Stimulated activated memory B cell treated with anti-CD40 and anti-IgM and Interleukin-4, amounts not matched to agents 10 μg/mL and 1 μg/mL and 100 μg/mL, for 72 hours (primary cell): ENCODE measurements at regions not wholly inside any gene's neighbourhood (a gene's known extent, or its start where the extent isn't known, plus 50 kb on each side); places are given as distances from the start of the nearest gene placed in this dataset.

Experiments
- ATAC-seq: fragments of 150-1000 bp; cut with Tn5 transposase; 2 replicates; pipeline ENCODE4 v1.10.0; 2021
- H3K27ac Mint-ChIP-seq: one replicate; pipeline ENCODE4 v1.8.0; 2022; ENCODE audit warnings: mild to moderate bottlenecking, mixed read lengths
- H3K27me3 Mint-ChIP-seq: one replicate; pipeline ENCODE4 v1.8.0; 2022; ENCODE audit warnings: mixed read lengths
- H3K36me3 Mint-ChIP-seq: one replicate; pipeline ENCODE4 v1.8.0; 2022; ENCODE audit warnings: mixed read lengths
- H3K4me1 Mint-ChIP-seq: one replicate; pipeline ENCODE4 v1.8.0; 2022; ENCODE audit warnings: mixed read lengths
- H3K4me3 Mint-ChIP-seq: one replicate; pipeline ENCODE4 v1.8.0; 2022; ENCODE audit warnings: mild to moderate bottlenecking, moderate library complexity, mixed read lengths
- H3K9me3 Mint-ChIP-seq: one replicate; pipeline ENCODE4 v1.8.0; 2022; ENCODE audit warnings: mixed read lengths

DNA sequence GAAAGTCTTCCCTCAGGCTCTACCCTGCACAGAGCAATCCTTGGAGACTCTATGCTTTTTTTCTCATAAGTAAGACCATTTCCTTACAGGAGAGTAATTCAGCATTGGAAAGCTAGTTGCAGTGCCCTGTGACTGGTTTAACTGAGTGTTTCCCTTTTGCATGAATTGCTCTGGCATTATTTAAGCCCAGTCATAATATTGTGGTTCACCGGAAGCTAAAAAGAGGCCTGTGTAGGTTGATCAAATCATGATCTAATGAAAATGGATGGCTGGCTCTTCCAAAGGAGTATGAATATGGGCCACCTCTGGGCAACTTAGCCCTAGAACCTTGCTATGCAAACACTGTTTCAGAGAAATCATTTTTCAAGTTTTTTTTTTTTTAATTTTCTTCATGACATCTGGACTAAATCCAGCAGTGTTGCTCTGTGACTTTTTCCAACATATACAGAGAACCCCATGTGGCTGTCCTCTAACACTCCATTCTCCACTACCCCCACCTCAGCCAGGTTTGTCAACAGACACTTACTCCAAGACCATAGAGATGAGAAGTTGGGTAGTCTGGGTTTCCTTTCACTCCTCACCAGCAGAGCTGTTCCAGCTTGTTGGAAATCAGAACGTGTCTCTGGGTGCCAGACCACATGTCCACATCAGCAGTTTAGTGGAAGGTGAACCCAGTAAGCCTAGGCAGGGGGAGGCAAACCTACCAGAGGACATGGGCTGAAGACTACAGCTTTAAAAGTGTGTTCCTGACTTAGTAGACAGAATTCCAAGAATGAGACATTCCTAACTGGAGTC, 175.2 kb upstream of the SLC14A2 start:
- peaks cover 33% of the 10 kb centered on the region for H3K27me3 Mint-ChIP-seq
- no peaks in the 10 kb centered on the region for H3K4me1 Mint-ChIP-seq
- no peak for ATAC-seq
- H3K9me3 Mint-ChIP-seq = no peaks in the 10 kb centered on the region
- no peak overlapping the region for H3K27ac Mint-ChIP-seq
- no peaks in the 10 kb centered on the region for H3K36me3 Mint-ChIP-seq
- H3K4me3 Mint-ChIP-seq = no peak overlapping the region

DNA sequence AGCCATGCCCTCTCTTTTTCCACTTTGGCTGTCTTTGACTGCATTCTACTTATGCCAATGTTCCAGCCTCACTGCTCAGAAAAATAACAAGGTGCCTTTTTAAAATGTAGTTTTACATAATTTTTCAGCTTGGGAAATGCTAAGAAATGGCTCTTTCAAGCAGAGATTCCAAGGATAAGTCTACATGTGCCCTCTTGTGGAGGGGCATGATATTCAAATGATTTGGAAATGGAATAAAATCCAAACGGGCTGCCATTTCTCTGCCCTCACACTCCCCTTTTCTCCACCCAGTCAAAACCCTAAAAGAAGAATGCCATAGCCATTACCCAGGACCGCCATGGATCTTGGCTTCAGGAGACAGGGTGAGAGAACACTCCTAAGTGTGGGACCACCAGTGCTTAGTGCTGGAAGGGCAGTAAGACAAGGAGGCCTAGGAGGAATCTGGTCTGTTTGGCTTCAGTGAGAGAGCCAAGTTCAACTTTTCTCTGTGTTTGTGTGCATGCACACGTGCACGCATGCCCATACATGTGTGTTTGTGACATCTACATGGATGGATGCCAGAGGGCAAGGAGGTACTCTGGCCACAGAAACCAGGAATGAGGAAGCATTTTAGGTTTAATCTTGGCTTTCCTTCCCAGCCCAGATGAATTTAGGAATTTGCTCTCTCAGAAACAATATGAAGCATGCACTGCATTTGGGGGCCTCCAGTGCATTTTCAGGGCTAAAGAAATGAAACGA, 174.0 kb upstream of the SLC14A2 start:
- no peaks in the 10 kb centered on the region for H3K9me3 Mint-ChIP-seq
- H3K27me3 Mint-ChIP-seq = peaks cover 44% of the 10 kb centered on the region
- no peak overlapping the region for H3K4me3 Mint-ChIP-seq
- ATAC-seq = no peak
- no peaks in the 10 kb centered on the region for H3K36me3 Mint-ChIP-seq
- H3K4me1 Mint-ChIP-seq = no peaks in the 10 kb centered on the region
- no peak overlapping the region for H3K27ac Mint-ChIP-seq

DNA sequence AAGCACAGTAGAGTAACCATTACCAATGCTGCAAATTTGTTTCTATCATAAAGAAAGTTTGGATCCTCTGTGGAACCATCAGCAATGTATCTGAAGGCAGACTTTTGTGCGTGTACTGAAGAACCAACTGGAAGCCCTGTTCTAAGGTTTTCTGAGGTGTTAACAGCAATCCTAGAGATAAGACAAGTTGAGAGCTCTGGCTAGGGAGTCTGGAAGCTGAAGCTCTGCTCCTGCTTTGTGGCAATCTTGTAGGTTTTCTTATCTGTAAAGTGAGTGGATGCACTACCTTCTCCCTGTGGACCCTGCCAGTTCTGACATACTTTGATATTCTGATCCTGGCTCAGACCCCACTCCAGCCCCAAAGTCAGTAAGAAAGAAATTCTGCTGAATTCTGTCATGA, 171.2 kb upstream of the SLC14A2 start:
- H3K27ac Mint-ChIP-seq = no peak overlapping the region
- H3K9me3 Mint-ChIP-seq = no peaks in the 10 kb centered on the region
- H3K4me1 Mint-ChIP-seq = no peaks in the 10 kb centered on the region
- no peak for ATAC-seq
- H3K4me3 Mint-ChIP-seq = no peak overlapping the region
- peaks cover 50% of the 10 kb centered on the region for H3K27me3 Mint-ChIP-seq
- no peaks in the 10 kb centered on the region for H3K36me3 Mint-ChIP-seq

DNA sequence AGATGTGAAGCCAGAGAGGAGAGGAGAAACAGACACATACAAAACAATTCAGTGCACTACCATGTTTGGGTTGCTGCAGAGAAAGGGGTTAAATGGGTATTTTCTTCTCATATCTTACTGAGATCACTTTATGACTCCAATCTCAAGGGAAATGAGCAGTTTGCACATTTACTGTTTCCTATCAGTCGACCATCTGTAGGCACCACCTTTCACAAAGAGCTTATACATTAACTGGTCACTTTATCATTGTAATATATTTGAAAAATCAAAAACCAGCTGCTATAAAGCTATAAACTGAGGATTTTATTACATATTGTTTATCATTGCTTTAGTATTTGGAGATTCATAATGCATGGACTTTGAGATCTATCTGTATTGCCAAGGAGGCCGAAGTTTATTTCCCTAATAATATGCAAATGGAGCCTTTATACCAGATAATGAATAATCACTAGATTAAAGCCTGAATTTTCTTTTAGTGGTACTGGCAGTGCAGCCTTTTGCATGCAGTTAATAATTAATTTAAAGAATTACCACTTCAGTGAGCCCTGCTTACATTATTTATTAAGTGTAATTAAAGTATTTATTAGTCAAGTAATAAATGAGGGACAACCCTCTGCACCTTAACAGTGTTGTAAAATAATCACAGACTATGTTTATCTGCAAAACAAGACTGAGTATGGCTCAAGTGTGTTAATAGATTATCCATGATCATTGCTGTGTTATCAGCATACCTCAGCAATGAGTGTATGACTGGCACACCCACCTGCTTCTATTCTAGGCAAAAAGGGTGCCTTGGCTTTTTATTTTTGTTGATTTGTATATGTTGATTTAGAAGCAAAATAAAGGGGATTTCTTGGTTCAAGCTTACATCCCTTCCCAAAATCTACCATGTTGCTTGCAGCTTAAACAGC, 167.7 kb upstream of the SLC14A2 start:
- Mint-ChIP-seq H3K9me3 (no peaks in the 10 kb centered on the region), H3K36me3 (no peaks in the 10 kb centered on the region), H3K27ac (no peak overlapping the region), H3K27me3 (peaks cover 41% of the 10 kb centered on the region), H3K4me1 (no peaks in the 10 kb centered on the region), H3K4me3 (no peak overlapping the region)
- no peak for ATAC-seq

DNA sequence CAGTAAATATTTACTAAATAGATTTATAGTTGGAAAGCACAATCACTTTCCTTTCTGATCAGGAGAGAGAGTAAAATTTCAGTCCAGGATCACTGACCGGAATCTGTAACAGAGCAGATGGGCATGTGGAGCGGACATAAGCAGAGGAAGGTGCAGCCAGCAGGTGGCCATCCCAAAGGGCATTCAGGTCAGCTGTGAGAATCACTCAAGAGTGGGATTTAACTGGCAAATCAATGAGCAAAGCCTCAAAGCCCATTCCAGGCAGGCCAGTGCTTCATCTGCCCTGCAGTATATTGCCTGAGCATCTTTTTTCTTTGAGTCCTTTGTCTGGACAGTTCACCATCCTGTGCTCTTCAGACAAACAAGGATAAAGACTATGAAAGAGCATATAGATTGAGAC, 166.4 kb upstream of the SLC14A2 start:
- Mint-ChIP-seq H3K36me3 (no peaks in the 10 kb centered on the region), H3K27me3 (peaks cover 31% of the 10 kb centered on the region), H3K9me3 (no peaks in the 10 kb centered on the region), H3K27ac (no peak overlapping the region), H3K4me1 (peaks cover 4% of the 10 kb centered on the region), H3K4me3 (no peak overlapping the region)
- no peak for ATAC-seq

DNA sequence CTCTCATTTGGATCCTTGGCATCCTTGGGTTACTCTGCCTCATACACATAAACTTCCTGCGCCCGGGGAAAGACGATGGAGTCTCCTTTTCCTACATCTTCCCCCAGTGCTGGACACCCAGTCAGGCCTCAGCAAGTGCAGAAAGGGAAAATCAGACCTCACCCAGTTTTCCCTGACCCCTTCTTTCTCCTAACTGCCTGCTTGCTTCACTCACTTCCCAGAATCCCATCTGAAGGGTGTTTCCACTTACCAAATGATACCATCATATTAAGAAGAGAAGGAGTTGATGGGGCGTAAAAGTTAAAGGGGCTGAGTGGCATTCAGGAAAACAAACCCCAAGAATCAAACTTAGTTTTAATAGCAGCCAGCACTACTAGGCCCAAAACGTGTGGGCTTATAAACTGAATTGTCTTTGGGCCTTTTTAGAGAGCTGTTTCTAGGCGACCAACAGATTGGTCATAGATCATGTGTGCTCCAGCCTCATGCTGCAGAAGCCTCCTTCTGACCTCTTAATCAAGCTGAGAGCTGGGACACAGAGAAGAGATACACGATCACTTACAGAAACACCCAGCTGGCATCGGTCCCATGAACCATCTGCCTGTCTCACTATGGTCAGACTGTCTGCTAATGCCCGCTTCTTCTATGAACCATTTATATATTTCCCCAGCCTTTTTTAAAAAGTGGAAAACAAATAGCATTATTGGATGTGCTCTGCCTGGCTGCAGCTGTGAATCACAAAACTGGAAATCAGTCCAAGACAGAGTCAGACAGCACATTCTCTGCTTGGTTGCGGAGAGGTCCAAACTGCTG, 165.7 kb upstream of the SLC14A2 start:
- H3K36me3 Mint-ChIP-seq = no peaks in the 10 kb centered on the region
- no peak for ATAC-seq
- no peaks in the 10 kb centered on the region for H3K9me3 Mint-ChIP-seq
- no peak overlapping the region for H3K27ac Mint-ChIP-seq
- no peak overlapping the region for H3K4me3 Mint-ChIP-seq
- peaks cover 12% of the 10 kb centered on the region for H3K4me1 Mint-ChIP-seq
- peaks cover 28% of the 10 kb centered on the region for H3K27me3 Mint-ChIP-seq

DNA sequence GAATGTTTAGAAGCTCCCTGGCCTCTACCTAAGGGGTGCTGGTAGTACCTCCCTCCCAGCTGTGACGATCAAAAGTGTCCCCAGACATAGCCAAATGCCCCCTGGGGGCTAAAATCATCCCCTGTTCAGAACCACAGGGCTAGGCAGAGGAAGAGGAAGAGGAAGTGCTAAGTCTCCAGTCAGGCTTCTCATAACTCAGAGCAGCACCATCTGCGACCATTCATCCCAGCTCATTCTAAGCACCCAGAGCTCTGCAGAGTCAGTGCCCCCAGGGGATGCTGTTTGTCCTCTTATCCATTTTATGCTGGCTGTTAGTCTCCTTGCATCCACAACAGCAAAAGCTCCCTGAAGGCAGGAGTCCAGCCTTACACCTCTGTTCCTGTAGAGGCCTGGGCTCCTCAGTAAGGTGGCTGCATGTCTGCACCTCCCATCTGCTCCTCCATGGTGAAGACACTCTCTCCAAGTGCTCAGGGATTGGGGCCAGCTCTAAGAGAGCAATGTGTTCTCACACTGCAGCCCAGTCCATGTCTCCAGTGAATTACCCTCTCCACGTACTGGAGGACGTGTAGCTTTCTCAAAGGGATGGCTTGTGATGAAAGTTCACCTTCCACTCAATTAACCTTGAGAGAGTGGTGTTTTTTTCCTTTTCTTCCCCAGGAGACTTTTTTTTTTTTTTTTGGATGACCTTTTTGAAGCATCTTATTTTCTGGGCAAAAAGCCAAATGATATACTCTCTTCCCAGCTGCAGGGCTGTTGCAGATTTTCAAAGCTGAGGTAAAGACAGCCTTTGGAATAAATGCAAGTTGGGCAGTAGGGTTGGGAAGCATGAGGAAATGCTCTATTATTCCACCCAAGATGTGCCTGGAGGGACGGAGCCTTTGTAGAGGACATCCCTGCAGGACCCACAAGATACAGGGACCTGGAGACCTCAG, 158.9 kb upstream of the SLC14A2 start:
- Mint-ChIP-seq H3K4me3 (peak overlapping the region; percentile 21), H3K9me3 (no peaks in the 10 kb centered on the region), H3K27ac (peak overlapping the region; percentile 42), H3K27me3 (peaks cover 34% of the 10 kb centered on the region), H3K36me3 (no peaks in the 10 kb centered on the region), H3K4me1 (peaks cover 39% of the 10 kb centered on the region)
- ATAC-seq = peak; percentile 99

DNA sequence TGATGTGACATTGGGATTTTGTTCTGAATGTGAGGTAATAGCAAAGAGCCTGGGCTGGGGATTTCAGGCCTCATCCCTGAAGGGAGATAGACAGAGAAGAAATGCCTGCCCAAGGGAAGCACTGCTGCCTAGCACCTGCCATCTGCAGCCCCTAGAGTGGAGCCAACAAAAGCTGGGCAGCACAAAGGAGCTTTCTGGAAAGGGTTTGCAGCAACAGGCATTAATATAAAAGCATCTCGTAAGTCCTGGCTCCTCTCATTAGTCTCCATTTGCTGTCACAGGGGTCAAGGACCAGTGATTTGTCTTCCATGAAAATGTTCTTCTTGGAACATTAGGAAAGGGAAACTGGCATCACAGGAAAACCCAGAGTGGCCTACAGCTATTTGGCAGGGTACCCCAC, 157.2 kb upstream of the SLC14A2 start:
- no peak overlapping the region for H3K4me3 Mint-ChIP-seq
- ATAC-seq = no peak
- peaks cover 34% of the 10 kb centered on the region for H3K27me3 Mint-ChIP-seq
- no peak overlapping the region for H3K27ac Mint-ChIP-seq
- H3K4me1 Mint-ChIP-seq = peaks cover 41% of the 10 kb centered on the region
- no peaks in the 10 kb centered on the region for H3K36me3 Mint-ChIP-seq
- H3K9me3 Mint-ChIP-seq = no peaks in the 10 kb centered on the region

DNA sequence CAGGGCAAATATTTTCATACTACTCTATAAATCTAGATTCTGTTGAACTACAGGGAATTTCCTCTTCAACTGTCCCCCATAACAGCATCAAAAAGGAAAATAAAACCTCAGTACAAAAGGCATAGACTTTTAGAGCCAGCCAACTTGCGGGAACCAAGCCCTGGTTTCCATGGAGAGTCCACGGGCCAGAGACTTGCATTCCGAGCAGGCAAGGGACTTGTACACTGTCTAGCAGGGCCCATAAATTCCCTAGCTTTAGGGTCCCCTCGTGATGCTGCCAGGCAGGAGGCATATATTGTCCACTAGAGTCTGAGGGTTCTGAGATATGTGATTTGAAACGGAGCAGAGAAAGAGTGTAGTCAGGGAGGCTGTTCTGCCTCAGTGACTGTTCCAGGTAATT, 153.1 kb upstream of the SLC14A2 start:
- no peak overlapping the region for H3K4me3 Mint-ChIP-seq
- H3K36me3 Mint-ChIP-seq = no peaks in the 10 kb centered on the region
- H3K27ac Mint-ChIP-seq = no peak overlapping the region
- no peak for ATAC-seq
- H3K4me1 Mint-ChIP-seq = peaks cover 15% of the 10 kb centered on the region
- H3K27me3 Mint-ChIP-seq = peaks cover 46% of the 10 kb centered on the region
- H3K9me3 Mint-ChIP-seq = no peaks in the 10 kb centered on the region

DNA sequence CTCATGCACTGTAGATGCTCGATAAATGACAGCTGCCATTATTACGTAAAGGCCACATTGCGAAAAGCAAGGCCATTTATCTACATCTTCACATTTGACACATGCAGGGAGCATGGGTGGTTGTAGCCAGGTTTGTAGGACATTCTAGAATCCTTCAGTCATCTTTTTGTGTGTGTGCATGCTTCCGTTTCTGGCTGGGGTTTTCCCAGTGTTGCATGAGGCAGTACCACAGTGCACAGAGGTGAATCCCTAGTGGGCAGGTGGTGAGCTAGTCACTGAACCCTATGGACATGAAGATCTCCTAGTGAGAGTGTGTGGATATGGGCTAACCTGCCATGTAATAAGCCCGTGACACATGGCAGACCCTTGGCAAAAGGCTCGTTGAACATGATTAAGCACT, 151.8 kb upstream of the SLC14A2 start:
- Mint-ChIP-seq H3K9me3 (no peaks in the 10 kb centered on the region), H3K36me3 (no peaks in the 10 kb centered on the region), H3K27me3 (peaks cover 33% of the 10 kb centered on the region), H3K27ac (no peak overlapping the region), H3K4me1 (peaks cover 10% of the 10 kb centered on the region), H3K4me3 (no peak overlapping the region)
- peak; percentile 74 for ATAC-seq

DNA sequence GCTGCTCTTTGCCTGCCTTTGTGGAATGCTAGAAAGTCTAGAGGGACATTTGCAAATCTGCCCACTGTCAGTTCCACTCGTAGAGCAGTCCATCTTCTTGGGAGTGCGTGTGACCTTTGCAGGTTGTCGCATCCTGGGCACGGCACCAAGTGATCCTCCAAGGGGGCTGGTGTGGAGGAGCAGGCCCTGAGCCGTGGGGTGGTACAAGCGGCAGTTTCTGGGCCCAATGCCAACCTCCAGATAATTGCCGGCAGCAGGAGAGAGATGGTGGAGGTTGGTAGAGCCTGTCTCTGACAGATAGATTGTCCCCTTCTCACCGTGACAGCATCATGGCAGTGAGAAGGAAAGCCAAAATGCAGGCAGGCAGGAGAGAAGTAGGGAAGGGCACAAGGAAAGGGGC, 150.7 kb upstream of the SLC14A2 start:
- Mint-ChIP-seq H3K4me1 (peaks cover 10% of the 10 kb centered on the region), H3K36me3 (no peaks in the 10 kb centered on the region), H3K27ac (no peak overlapping the region), H3K27me3 (peaks cover 26% of the 10 kb centered on the region), H3K4me3 (no peak overlapping the region), H3K9me3 (no peaks in the 10 kb centered on the region)
- no peak for ATAC-seq

DNA sequence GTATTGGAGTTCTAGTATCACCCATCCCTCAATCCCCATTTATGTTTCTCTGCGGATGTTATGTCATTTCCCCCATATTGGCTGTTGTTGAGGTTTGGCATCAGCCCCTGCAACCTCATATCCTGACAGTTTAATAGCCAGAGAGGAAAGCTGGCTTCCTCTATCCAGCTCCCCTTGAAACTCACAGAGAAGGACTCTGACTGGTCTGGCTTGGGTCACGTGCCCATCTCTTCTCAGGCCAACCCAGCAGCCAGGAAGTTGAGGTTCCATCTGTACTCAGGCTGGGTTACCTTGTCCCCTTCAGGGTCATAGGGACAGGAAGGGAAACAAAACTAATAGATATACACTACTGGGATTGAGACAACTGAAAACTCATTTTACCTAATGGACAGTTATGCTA, 148.0 kb upstream of the SLC14A2 start:
- no peak overlapping the region for H3K4me3 Mint-ChIP-seq
- ATAC-seq = no peak
- H3K27ac Mint-ChIP-seq = no peak overlapping the region

DNA sequence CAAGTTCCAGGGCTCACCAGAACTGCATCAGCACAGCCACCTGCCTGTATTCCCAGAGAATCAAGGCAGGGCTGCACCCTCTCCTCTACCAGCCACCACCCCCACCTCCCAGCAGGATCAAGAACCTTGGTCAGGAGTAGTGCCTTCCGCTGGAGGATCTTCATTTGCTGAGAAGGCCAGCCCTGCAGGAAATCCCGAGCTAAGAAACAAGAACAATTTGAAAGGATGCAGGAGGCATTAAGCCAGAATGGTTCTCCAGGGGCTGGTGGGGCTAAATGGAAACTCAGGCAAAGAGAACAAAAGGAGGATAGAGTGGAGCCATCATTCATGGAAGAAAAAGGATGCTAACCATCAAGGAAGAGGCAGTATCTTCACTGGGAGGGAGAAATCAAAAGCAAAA, 147.3 kb upstream of the SLC14A2 start:
- Mint-ChIP-seq H3K27me3 (peaks cover 12% of the 10 kb centered on the region), H3K4me1 (peaks cover 9% of the 10 kb centered on the region), H3K27ac (no peak overlapping the region), H3K36me3 (no peaks in the 10 kb centered on the region), H3K4me3 (no peak overlapping the region), H3K9me3 (no peaks in the 10 kb centered on the region)
- ATAC-seq = no peak

More for the DNA sequence above, 148.0 kb upstream of the SLC14A2 start:
- Mint-ChIP-seq H3K36me3 (no peaks in the 10 kb centered on the region), H3K27me3 (peaks cover 12% of the 10 kb centered on the region), H3K4me1 (peaks cover 10% of the 10 kb centered on the region), H3K9me3 (no peaks in the 10 kb centered on the region)

DNA sequence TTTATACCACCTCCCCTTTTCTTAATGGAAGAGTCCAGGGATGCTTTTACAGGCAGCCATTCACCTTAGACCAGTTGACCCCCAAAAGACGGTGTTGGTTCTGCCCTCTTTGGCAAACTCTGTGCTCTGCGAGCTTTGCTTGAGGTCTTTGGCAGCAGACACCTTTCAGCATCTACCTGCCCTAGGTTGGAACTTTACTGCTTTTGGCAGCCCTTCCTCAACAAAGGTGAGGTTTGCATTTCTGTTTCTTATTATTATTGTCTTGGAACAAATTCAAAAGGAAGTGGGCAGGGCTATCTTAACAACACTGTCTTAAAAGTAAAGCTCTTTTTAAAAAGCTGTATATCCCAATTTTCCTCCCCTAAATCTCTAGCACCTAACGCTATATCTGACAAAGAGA, 136.4 kb upstream of the SLC14A2 start:
- H3K4me3 Mint-ChIP-seq = no peak overlapping the region
- no peaks in the 10 kb centered on the region for H3K36me3 Mint-ChIP-seq
- H3K27me3 Mint-ChIP-seq = peaks cover 40% of the 10 kb centered on the region
- peaks cover 2% of the 10 kb centered on the region for H3K9me3 Mint-ChIP-seq
- H3K27ac Mint-ChIP-seq = no peak overlapping the region
- no peaks in the 10 kb centered on the region for H3K4me1 Mint-ChIP-seq
- no peak for ATAC-seq
